Loucy (cell line): ENCODE measurements at regions not wholly inside any gene's neighbourhood (a gene's known extent, or its start where the extent isn't known, plus 50 kb on each side); places are given as distances from the start of the nearest gene placed in this dataset.

Experiments used
- CTCF ChIP-seq: fragments of 200-600 bp; sonication (generic); conservative IDR thresholded peaks from 2 replicates; pipeline ENCODE4 v1.5.1; 2014; ENCODE audit warnings: mild to moderate bottlenecking, antibody characterized with exemption, low read length
- EZH2phosphoT487 ChIP-seq: fragments of 200-600 bp; IDR thresholded peaks from 2 replicates; pipeline ENCODE4 v1.6.1; 2018; ENCODE audit warnings: antibody characterized with exemption, mild to moderate bottlenecking, moderate library complexity, borderline replicate concordance

GRCh38 chr5:124627815-124628595 lies 118.4 kb downstream of the ZNF608 start:
- TF ChIP-seq CTCF (no peak), EZH2phosphoT487 (no peak)
